CD4-positive, alpha-beta T cell (primary cell): ENCODE measurements at regions not wholly inside any gene's neighbourhood (a gene's known extent, or its start where the extent isn't known, plus 50 kb on each side); places are given as distances from the start of the nearest gene placed in this dataset.
"Not testable (repeated sequence)": the region's sequence is repeated elsewhere in the genome, so short reads cannot be mapped to it uniquely, and the experiment has no call there.

ENCODE experiments used
- ATAC-seq: fragments of 200-7000 bp; cut with Tn5 transposase; one replicate; pipeline ENCODE4 v1.10.0; 2022; ENCODE audit warnings: mild to moderate bottlenecking; ENCODE audit not compliant: poor library complexity
- CTCF ChIA-PET: fragments of 350-600 bp; sonication (Branson Sonifier 250); formaldehyde crosslinking; loops from one replicate; lab custom pipeline; 2021; ENCODE audit warnings: antibody characterized with exemption, inconsistent platforms; lab: Charles Lee
- POLR2A ChIA-PET: fragments of 350-600 bp; sonication (Branson Sonifier 250); formaldehyde crosslinking; loops from one replicate; lab custom pipeline; 2021; ENCODE audit warnings: antibody characterized with exemption, inconsistent platforms; lab: Charles Lee
- DNase-seq, 14 experiments: peaks; one replicate each; pipeline ENCODE4 v3.0.0-alpha.2; 2013 to 2020; ENCODE audit warnings: mixed read lengths in 2 of 14
- H3K27ac ChIP-seq, 2 donors: one replicate each; pipeline versions ENCODE4 v1.5.1 to v1.7.0; 2013; ENCODE audit warnings: low read length in 2 of 2, low read depth in 1 of 2, mild to moderate bottlenecking in 1 of 2
- H3K27me3 ChIP-seq, 2 experiments: 1 replicate in 1 of 2; 2 replicates in 1 of 2; pipeline versions ENCODE4 v1.6.1 to v1.7.0; 2013; ENCODE audit warnings: low read length in 2 of 2, control low read depth in 1 of 2, mild to moderate bottlenecking in 1 of 2, moderate library complexity in 1 of 2; ENCODE audit not compliant: insufficient read depth in 2 of 2, control insufficient read depth in 1 of 2
- H3K36me3 ChIP-seq: one replicate; pipeline ENCODE4 v1.6.1; 2013; ENCODE audit warnings: low read length, control low read depth; ENCODE audit not compliant: insufficient read depth
- H3K4me1 ChIP-seq: one replicate; pipeline ENCODE4 v1.6.1; 2013; ENCODE audit warnings: low read length, control low read depth; ENCODE audit not compliant: insufficient read depth
- H3K4me3 ChIP-seq: one replicate; pipeline ENCODE4 v1.5.1; 2013; ENCODE audit warnings: mild to moderate bottlenecking, low read length, moderate library complexity
- H3K9me3 ChIP-seq, 2 experiments: 1 replicate in 1 of 2; 2 replicates in 1 of 2; pipeline versions ENCODE4 v1.6.1 to v1.7.0; 2013; ENCODE audit warnings: low read length in 2 of 2, mild to moderate bottlenecking in 2 of 2, control low read depth in 1 of 2, moderate library complexity in 1 of 2; ENCODE audit not compliant: control insufficient read depth in 1 of 2, insufficient read depth in 1 of 2
- H3K27ac Mint-ChIP-seq: one replicate; pipeline ENCODE4 v1.8.0; 2020; ENCODE audit warnings: mixed read lengths
- H3K27me3 Mint-ChIP-seq: one replicate; pipeline ENCODE4 v1.8.0; 2021; ENCODE audit warnings: mixed read lengths
- H3K36me3 Mint-ChIP-seq: one replicate; pipeline ENCODE4 v1.8.0; 2021; ENCODE audit warnings: low read depth, mixed read lengths
- H3K4me1 Mint-ChIP-seq: one replicate; pipeline ENCODE4 v1.8.0; 2021; ENCODE audit warnings: low read depth, mixed read lengths
- H3K4me3 Mint-ChIP-seq: one replicate; pipeline ENCODE4 v1.8.0; 2020; ENCODE audit warnings: mild to moderate bottlenecking, mixed read lengths
- H3K9me3 Mint-ChIP-seq: one replicate; pipeline ENCODE4 v1.8.0; 2020; ENCODE audit warnings: mixed read lengths
- intact Hi-C, 2 experiments: fragments of 100-400 bp; cut with DNase I in 1 of 2; cut with micrococcal nuclease in 1 of 2; formaldehyde crosslinking; loops; one replicate each; pipeline versions ENCODE4 v1.15.1 to v1.9.0; 2023 to 2025; cut with DNase I, micrococcal nuclease
- TF ChIP-seq, protein P1 (sequence below): fragments of 200-600 bp; IDR thresholded peaks from one replicate; pipeline ENCODE4 v1.8.0; 2022; ENCODE audit warnings: antibody characterized with exemption, mild to moderate bottlenecking

DNA sequence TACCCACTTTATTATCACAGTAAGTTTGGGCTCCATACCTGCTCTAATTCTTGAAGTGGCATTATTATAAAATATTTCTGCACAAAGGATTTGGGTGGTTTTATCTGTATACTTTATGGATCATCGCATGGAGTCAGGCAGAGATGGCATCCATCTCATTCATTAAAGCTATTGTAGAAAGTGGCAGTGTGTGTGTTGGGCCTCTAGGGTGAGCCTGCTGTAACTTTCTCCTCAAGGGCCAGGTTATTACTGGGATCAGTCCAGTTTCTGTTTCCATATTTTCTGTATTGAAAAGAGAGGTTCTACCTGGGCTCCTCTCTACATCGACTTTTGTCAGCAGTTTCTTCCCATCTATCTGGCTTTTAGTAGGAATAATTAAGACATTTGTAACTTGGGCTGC is 511.1 kb downstream of the MMUT start:
- no peak overlapping the region for H3K27ac Mint-ChIP-seq
- no peaks in the 10 kb centered on the region for H3K9me3 ChIP-seq
- CTCF ChIA-PET: no interaction called here
- peaks cover 5% of the 10 kb centered on the region for H3K9me3 Mint-ChIP-seq
- no peaks in the 10 kb centered on the region for H3K4me1 ChIP-seq
- H3K4me3 Mint-ChIP-seq: no peak overlapping the region
- H3K27me3 ChIP-seq: no peaks in the 10 kb centered on the region
- ATAC-seq (no peak), DNase-seq (no peak)
- no peak overlapping the region for H3K27ac ChIP-seq
- intact Hi-C loops: no loop called here
- TF ChIP-seq, protein P1, sequence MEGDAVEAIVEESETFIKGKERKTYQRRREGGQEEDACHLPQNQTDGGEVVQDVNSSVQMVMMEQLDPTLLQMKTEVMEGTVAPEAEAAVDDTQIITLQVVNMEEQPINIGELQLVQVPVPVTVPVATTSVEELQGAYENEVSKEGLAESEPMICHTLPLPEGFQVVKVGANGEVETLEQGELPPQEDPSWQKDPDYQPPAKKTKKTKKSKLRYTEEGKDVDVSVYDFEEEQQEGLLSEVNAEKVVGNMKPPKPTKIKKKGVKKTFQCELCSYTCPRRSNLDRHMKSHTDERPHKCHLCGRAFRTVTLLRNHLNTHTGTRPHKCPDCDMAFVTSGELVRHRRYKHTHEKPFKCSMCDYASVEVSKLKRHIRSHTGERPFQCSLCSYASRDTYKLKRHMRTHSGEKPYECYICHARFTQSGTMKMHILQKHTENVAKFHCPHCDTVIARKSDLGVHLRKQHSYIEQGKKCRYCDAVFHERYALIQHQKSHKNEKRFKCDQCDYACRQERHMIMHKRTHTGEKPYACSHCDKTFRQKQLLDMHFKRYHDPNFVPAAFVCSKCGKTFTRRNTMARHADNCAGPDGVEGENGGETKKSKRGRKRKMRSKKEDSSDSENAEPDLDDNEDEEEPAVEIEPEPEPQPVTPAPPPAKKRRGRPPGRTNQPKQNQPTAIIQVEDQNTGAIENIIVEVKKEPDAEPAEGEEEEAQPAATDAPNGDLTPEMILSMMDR: no peak
- POLR2A ChIA-PET: no interaction called here
- no peaks in the 10 kb centered on the region for H3K36me3 Mint-ChIP-seq
- H3K27me3 Mint-ChIP-seq: no peaks in the 10 kb centered on the region
- H3K4me1 Mint-ChIP-seq: no peaks in the 10 kb centered on the region
- no peak overlapping the region for H3K4me3 ChIP-seq
- no peaks in the 10 kb centered on the region for H3K36me3 ChIP-seq

DNA sequence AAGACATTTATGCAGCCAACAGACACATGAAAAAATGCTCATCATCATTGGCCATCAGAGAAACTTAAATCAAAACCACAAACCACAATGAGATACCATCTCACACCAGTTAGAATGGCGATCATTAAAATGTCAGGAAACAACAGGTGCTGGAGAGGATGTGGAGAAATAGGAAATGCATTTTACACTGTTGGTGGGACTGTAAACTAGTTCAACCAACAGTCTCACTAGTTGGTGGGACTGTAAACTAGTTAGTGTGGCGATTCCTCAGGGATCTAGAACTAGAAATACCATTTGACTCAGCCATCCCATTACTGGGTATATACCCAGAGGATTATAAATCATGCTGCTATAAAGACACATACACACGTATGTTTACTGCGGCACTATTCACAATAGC is 518.8 kb downstream of the MMUT start:
- H3K4me3 Mint-ChIP-seq, H3K4me1 ChIP-seq, H3K27ac Mint-ChIP-seq, H3K27me3 Mint-ChIP-seq, CTCF ChIA-PET, H3K27me3 ChIP-seq, H3K36me3 ChIP-seq, intact Hi-C loops, H3K4me3 ChIP-seq, ATAC-seq, H3K4me1 Mint-ChIP-seq, H3K27ac ChIP-seq, POLR2A ChIA-PET, H3K9me3 ChIP-seq, H3K36me3 Mint-ChIP-seq: not testable (repeated sequence)
- peak in 2 of 14 experiments; percentile 8 to 24 for DNase-seq
- H3K9me3 Mint-ChIP-seq: peaks cover 10% of the 10 kb centered on the region

DNA sequence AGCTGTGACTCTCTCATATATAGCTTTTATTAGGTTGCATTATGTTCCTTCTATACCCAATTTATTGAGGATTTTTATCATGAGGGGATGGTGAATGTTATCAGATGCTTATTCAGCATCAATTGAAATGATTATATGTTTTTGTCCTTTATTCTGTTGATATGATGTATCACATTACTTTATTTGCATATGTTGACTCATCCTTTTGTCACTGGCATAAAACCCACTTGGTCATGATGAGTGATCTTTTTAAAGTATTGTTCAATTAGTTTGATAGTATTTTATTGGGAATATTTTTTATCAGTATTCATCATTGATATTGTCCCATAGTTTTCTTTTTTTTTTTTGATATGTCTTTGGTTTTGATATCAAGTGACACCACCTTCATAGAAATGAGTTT is 529.9 kb downstream of the MMUT start:
- no peaks in the 10 kb centered on the region for H3K36me3 Mint-ChIP-seq
- Histone ChIP-seq H3K4me3 (no peak overlapping the region), H3K27me3 (no peaks in the 10 kb centered on the region), H3K36me3 (no peaks in the 10 kb centered on the region), H3K27ac (no peak overlapping the region), H3K4me1 (no peaks in the 10 kb centered on the region), H3K9me3 (peaks cover 8 to 10% of the 10 kb centered on the region in 2 experiments)
- ATAC-seq: no peak
- CTCF ChIA-PET: no interaction called here
- H3K4me1 Mint-ChIP-seq: no peaks in the 10 kb centered on the region
- DNase-seq: no peak
- no peaks in the 10 kb centered on the region for H3K27me3 Mint-ChIP-seq
- H3K9me3 Mint-ChIP-seq: peaks cover 11% of the 10 kb centered on the region
- intact Hi-C loops: no loop called here
- TF ChIP-seq, protein P1: no peak
- H3K27ac Mint-ChIP-seq: no peak overlapping the region
- POLR2A ChIA-PET: no interaction called here
- no peak overlapping the region for H3K4me3 Mint-ChIP-seq

DNA sequence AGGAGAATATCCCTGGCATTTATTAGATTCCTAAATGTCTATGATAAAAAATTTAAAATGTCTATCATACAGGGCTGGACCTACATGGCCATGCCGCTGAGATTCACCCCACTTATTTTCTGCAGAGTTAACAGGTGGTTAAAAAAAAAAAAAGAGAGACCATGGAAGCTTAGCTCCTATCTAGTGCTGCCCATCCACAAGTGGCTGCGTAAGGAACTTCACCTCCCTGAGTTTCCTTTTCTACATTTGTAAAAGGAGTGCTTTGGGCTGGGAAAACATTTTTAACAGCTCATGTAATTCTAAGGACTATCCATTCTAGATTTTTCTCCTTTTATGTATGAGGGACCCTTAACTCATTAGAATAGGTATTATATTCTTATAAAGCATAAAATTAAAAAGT is 534.1 kb downstream of the MMUT start:
- Histone ChIP-seq H3K4me3 (no peak overlapping the region), H3K4me1 (no peaks in the 10 kb centered on the region), H3K27me3 (no peaks in the 10 kb centered on the region), H3K36me3 (no peaks in the 10 kb centered on the region), H3K9me3 (no peaks in the 10 kb centered on the region), H3K27ac (no peak overlapping the region)
- ChIA-PET CTCF (no interaction called here), POLR2A (no interaction called here)
- Mint-ChIP-seq H3K27me3 (no peaks in the 10 kb centered on the region), H3K4me3 (no peak overlapping the region), H3K9me3 (peaks cover 6% of the 10 kb centered on the region), H3K4me1 (no peaks in the 10 kb centered on the region), H3K27ac (no peak overlapping the region), H3K36me3 (no peaks in the 10 kb centered on the region)
- intact Hi-C loops: no loop called here
- DNase-seq (no peak), ATAC-seq (no peak)
- TF ChIP-seq, protein P1: no peak
